GM19043 (cell line): ENCODE measurements at regions not wholly inside any gene's neighbourhood (a gene's known extent, or its start where the extent isn't known, plus 50 kb on each side); places are given as distances from the start of the nearest gene placed in this dataset.
"Not testable (repeated sequence)": the region's sequence is repeated elsewhere in the genome, so short reads cannot be mapped to it uniquely, and the experiment has no call there.

ENCODE experiments used
- ATAC-seq: cut with Tn5 transposase; IDR thresholded peaks from one replicate; pipeline ENCODE4 v1.9.1; 2021; ENCODE audit warnings: low read depth; ENCODE audit not compliant: unreplicated experiment

DNA sequence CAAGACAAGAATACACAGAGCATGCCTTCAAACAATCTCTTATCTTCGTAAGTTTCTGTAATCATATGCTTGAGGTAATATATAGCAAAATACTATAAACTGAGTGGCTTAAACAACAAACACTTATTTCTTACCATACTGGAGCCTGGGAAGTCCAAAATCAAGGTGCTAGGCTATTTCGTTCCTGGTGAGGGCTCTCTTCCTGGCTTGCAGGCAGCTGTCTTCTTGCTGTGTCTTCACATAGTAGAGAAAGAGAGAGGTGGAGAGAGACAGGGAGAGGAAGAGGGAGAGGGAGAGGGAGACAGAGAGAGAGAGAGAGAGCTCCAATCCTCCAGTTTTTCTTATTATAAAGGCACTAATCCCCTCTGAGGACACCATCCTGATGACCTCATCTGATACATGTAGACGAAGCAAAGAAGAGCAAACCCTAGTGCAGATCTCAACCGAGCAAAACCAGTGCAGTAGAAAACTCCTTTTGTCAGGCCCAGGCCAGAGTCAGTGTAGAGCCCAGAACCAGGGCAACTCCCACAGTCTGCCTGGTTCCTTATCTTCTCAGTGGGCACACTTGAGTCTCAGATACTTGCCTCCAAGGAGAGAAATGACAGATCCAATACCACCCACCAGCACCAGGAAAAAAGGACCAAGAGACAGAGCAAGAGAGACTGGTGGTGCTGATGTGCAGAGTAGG, 297.1 kb upstream of the NCAM1 start:
- ATAC-seq, result no peak

DNA sequence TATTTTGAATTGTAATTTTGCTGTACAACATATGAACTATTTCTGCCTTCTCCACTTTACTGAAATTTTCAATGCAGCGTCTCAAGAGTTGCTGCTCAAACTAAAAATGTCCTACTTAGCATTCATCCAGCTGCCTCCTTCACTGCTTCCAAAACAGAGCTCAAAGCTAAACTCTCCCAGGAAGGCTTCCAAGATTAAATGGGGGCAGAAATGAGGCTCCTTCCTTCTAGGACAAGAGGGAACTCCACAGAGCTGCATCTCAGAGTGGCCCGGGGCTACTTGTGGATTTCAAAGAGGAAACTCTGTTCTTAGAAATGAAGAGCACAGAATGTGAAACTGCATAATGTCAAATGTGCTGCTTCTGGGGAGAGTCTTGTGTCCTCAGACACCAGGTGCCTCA, 295.9 kb upstream of the NCAM1 start:
- ATAC-seq, result no peak

DNA sequence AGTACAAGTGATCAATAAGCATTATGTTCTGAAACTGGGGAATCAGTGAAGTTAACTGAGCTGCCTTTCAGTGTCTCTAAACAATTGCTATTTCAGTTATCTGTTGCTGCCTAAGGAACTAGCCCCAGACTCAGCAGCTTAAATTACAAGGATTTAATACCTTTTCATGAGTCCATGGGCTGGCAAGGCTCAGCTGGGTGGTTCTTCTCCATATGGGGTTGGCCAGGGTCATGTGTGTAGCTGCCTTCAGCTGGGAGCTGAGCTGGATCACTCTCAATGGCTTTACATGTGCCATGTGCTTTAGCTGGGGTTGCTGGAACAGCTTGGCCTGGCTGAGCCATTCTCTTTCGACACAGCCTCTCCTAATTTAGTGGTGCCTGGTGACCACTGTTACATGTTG, 295.0 kb upstream of the NCAM1 start:
- no peak for ATAC-seq

DNA sequence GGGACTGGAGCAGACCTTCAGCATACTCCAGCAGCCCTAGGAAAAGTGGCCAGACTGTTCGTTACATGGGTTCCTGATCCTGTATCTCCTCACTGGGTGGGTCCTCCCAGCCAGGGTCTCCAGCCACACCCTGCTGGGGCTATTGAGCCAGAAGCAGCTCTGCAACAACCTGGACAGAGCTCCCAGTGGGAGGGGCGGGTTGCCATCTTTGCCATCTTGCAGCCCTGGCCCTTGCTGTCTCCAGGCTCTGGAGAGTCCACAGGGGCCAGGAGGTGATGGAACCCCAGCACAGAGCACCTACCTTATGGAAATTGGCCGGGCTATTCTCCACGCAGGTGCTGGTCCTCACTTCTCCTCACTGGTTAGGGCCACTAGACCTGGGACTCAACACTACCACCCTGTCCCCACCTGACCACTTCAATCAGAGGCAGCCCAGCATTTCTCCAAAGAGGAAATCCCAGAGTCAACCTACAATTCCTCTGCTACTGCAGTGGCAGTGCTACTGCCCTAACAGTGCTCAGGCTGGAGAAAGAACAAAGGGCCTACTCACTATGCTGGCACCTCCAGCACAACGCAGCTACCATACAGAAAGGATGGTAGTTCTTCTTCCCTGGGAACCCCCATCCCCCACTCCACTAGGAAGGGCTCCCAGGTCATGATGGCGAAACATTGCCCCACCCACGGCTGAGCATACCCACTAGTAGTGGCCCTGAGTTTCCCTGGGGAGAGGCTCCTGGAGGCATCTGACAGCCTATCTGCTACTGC, 290.2 kb upstream of the NCAM1 start:
- no peak for ATAC-seq

DNA sequence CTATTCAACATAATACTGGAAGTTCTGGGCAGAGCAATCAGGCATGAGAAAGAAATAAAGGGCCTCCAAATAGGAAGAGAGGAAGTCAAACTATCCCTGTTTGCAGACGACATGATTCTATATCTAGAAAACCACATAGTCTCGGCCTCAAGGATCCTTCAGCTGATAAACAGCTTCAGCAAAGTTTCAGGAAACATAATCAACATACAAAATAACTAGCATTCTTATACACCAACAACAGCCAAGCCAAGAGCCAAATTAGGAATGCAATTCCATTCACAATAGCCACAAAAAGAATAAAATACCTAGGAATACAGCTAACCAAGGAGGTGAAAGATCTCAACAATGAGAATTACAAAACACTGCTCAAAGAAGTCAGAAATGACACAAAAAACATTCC, 287.8 kb upstream of the NCAM1 start:
- not testable (repeated sequence) for ATAC-seq

DNA sequence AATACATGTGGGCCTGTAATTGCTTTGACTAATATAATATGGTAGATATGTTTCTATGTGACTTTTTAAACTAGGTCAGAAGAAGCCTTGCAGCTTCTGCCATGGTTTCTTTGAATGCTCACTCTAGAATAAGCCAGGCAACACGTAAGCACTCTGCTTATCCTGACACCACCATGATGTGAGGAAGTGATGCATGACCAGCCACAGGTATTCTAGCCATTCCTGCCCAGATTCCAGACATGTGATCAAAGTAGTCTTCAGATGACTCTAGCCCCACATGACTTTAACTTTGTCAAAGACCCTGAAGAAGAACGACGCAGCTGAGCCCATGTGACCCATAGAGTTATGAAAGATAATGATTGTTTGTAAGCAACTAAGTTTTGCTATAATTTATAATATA, 276.1 kb upstream of the NCAM1 start:
- ATAC-seq, result no peak

DNA sequence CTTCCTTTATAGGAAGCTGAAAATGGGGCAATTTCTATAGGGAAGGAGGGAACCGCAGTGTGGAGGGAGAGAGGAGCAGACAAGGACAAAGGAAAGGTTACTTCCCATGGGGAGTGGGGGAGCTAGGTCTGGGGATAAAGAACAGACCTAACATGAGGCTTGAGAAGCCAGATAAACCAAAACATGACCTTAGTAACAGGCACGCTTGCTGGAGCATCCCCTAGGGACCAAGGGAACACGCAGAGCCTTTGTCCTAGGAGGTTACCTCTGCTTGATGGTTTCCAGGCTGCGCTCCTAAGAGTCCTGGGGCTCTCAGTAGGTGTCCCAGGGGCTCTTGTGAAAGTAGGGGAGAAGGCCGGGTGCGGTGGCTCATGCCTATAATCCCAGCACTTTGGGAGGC, 271.4 kb upstream of the NCAM1 start:
- ATAC-seq, result no peak

DNA sequence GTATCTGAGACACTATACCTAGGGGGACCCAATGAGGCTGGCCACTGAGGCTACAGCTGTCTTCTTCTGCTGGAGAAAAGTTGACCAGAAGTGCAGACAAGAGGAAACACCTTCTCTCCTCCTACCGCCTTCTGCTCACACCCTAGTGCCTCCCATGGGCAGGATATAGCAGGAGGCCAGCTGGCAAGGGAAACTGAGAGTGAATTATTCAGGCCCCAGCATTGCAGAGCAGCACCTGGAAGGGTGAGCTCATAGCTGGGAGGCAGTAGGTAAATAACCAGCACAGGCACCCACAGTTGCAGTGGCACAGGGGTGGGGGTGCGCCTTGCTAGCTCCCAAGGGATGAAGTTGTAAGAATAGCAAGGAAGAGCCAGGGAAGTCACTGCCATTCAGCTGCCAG, 267.4 kb upstream of the NCAM1 start:
- no peak for ATAC-seq

DNA sequence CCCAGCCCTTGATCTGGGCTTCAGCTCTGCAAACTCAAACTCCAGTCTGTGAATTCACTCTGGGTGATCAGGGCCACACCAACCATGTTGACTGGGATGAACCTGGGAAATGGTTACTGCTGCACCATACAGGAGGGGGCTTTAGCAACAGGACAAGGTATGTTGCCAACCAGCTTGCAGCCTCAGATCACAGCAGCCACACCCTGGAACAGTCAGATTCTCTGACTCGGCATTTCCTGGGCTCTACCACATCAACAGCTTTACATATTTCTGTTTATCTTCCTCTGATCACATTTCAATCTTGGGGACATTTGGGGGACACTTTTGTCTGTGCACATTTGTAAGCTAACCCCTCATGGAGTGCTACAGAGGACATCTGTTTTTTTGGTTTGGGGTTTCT, 267.0 kb upstream of the NCAM1 start:
- no peak for ATAC-seq

DNA sequence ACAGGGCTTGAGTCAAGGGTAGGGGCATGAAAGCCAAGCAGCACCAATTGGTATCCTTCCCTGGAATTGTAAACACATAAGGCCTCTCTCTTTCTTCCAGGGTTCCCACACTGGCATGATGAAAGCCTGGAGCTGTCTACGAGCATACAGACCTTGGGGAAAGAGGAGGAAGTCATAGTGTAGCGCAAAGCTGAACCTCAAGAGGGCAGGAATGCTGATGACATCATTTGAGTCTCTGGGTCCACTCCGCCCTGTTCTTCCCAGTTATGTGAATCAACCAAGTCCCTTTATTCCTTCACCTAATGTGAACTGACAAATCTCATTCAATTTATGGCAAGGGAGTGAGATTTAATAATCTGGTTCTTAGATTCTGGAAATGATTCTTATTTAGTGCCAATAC, 266.4 kb upstream of the NCAM1 start:
- no peak for ATAC-seq

DNA sequence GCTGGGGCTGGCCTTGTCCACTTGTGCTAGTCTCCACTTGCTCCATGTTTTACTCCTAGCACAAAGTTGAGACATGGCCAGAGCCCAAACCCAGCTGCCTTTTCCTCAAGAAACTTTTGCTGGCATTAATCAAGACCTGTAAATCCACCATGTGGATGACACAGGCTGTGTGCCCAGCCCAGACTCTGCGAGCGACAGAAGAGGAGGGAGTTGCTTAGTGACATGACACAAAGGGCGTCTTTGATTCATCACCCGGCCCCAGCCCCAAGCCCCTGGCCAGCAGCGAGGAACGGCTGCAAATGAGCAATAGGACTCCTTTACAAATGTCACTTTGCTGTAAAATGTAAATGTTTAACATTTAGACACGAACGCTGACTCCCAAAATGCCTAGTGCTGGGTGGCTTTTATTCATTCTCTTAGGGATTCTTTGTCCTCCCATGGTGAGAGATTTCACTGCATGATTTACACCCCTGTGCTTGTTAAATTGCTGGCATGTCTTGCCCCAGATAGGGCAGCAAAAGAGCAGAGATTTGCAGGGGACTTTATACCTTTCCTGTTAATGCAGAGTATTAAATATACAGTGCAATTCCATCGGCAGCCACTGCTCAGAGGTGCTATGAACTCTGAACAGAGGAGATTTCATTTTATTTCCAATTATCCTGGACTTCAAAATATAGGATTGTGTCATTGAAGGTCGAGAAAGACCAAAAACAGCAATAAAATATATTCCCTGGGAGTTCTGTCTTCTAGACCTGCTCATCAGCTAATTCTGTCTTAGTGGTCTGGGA, 263.6 kb upstream of the NCAM1 start:
- ATAC-seq, result no peak

DNA sequence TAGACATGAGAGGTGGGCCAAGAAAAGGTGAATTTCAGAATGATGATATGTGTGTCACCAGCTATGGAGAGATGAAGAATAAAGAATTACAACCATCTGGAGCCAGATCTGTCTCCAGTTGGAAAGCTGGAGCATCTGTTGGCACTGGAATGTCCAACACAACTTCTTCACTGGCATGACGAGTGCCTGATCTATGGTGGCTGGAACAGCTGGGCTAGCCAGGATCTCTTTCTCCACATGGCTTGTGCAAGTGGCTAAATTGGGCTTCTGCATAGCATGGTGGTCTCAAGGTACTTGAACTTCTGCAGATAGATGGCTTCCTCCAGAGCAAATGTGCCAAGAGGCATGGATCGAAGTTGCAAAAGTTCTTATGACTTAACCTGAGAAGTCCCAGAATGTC, 256.1 kb upstream of the NCAM1 start:
- ATAC-seq, result no peak

DNA sequence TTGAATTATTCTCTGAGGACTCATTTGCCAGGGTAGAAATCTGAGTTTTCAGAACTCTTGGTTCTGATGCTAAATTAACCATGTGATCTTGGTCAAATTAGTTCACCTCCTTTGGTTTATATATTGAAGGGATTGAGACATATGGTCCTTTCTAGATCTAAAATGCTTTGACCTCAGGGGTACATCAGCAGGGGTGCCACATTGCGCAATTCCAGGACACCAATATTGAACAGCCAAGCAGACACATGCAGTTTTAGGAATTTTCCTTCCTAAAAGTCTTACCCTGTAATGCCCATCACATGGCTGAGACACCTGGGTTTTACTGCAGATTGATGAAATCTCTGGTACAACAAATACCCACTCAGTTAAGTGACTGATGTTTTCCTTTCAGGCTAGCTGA, 254.4 kb upstream of the NCAM1 start:
- no peak for ATAC-seq

DNA sequence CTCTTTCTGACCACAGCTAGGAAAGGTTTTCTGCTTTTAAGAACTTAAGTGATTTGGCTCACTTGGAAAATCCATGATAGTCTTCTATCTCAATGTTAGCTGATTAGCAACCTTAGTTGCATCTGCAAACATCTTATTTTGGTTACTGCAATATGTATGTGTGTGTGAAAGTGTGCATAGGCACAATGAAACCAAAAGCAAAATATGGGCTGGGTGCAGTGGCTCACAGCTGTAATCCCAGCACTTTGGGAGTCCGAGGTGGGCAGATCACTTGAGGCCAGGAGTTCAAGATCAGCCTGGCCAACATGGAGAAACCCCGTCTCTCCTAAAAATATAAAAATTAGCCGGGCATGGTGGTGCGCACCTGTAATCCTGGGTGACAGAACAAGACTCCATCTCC, 246.9 kb upstream of the NCAM1 start:
- ATAC-seq, result not testable (repeated sequence)

DNA sequence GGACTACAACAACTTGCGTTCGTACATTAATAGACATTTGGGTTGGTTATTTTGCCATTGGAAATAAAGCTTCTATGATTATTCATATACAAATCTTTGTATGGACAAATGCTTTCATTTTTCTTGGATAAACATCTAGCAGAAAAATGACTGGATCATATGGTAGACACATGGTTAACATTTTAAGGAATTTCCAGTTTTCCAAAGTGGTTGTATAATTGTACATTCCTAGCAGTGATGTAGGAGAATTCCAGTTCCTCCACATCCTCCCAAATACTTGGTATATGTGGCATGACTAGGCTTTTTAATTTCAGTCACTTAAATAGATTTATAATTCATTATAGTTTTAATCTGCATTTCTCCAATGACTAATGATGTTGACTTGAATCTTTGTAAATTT, 246.2 kb upstream of the NCAM1 start:
- ATAC-seq, result no peak

DNA sequence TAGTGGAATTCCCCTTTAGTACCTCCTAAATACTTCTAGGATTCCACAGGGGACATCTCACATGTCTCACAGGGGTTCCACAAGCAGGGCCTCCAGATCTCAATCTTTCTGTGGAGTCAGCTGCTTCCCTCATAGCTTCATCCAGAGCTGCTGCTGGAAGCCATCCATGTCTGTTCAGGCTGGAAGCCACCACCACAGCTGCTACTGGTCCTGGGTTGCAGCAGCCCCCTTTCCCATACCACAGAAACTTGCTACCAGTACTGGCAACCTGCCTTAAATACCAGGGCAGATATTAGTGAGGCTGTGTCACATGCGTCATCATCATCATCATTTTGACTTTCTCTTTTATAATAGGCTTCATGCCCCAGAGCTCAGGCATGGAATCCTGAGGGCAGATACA, 242.7 kb upstream of the NCAM1 start:
- no peak for ATAC-seq

DNA sequence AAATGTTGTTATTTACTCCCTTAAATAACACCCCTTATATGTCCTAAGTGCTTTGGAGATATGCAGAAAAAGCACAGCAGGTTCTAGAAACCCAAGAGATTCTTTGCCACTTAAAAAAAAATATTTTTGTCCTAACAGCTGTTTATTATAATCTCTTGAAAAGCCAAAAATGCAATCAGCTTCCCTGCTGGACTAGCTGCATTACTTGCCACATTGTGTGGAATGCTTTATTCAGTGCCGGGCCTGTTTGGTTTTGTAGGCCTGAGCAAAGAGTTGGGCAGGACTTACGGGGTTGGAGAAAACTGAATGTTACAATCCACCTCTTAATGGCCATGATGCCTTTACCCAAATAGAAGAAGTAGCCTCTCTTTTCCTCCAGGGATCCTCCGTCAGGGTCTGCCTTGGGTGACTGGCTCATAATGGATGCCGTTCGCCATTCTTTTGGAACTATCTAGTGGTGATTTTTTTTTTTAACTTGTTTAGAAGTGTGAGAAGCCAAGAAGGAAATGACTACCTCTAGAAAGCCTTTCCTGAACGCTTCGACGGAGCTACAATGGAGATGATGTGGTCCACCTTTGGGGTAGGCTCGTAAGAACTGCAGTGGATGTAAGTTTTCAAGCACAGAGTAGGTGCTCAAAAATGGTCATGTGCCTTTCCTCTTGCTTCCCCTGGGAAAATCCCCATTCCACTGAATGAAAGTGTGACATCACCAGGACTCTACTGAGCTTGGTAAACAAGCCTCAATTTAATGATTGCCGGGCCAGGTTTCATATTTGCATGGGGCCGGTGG, 241.3 kb upstream of the NCAM1 start:
- ATAC-seq, result no peak

DNA sequence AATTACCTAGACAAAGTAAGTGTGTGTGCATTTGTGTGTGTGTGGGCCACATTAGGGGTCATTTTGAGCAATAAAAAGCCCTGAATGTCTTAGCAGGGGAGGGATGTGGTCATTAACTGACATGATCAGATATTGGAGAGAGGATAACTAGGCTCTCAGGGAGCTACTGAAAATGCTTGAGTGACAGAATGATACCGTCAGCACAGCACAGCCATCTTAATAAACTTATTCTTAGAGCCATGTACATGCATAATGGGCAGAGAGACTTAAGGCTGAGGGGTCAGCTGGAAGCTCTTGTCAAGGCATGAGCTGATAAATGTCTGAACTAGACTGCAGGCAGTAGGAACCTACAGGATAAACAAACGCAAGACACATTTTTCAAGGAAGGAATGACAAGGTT, 239.1 kb upstream of the NCAM1 start:
- no peak for ATAC-seq

DNA sequence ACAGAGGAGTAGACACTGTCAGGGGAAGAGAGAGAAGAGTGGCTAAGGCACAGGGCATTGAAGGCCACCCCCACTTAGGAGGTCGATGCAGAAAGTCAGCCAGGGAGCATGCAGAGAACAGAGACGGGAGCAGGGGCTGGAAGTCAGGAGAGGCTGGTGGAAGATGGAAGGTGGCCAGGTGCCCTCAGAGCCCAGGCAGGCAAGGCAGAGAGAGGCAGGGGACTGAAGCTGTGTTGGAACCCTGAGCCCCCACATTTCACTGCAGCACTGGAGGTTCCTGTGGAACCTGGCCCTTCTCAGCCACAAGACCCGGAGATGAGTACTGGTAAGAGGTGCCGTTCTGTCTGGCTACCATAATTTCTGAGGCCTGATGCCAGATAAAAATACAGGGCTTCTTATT, 238.3 kb upstream of the NCAM1 start:
- ATAC-seq, result no peak

DNA sequence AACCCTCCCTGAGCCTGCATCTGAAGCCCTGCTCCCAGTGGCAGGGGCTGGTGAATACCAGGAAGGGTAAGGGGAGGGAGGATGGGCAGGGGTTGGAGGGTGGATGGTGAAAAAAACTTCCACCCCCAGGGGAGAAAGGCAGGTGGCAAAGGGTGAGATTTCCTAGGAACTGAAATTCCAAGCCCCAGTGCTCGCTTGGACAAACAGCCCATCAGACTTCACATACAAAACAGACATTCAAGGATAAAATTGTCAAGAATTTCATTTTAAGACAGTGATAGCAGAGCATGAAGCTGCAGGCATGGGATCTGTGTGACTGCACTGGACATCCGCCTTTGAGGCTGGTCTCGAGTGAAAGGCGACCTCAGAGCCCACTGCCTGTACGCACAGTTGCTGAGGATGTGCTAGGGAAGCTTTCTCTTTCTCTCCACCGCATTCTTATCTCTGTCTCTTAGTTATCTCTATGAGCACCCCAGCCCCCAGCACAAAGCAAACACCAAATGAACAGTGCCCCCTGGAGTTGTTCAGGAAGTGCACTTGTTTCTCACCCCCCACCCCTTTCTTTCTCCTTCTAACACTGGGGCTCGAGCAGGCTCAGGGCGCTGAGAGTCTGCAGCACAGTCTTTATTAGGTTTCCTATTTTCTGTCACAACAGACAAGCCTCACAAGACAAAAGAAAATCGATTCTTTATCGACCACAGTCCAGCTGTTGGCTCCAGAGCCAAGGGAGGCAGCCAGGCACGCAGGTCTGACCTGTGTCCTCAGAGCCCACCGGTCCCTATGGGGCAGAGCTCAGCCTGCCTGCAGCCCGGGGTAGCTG, 237.3 kb upstream of the NCAM1 start:
- no peak for ATAC-seq
